DOHH2 (cell line): ENCODE measurements at regions not wholly inside any gene's neighbourhood (a gene's known extent, or its start where the extent isn't known, plus 50 kb on each side); places are given as distances from the start of the nearest gene placed in this dataset.

Experiments used
- EZH2phosphoT487 ChIP-seq: fragments of 200-600 bp; sonication (generic); IDR thresholded peaks from 2 replicates; pipeline ENCODE4 v1.6.1; 2017; ENCODE audit warnings: borderline replicate concordance, mild to moderate bottlenecking, antibody characterized with exemption, low read length, moderate library complexity, mixed read lengths
- TF ChIP-seq, protein P1 (sequence below): fragments of 200-600 bp; sonication (generic); IDR thresholded peaks from one replicate; pipeline ENCODE4 v1.5.1; 2014; ENCODE audit warnings: antibody characterized with exemption, mild to moderate bottlenecking, low read depth, low read length; ENCODE audit not compliant: poor library complexity, severe bottlenecking

- TF ChIP-seq, protein P1, sequence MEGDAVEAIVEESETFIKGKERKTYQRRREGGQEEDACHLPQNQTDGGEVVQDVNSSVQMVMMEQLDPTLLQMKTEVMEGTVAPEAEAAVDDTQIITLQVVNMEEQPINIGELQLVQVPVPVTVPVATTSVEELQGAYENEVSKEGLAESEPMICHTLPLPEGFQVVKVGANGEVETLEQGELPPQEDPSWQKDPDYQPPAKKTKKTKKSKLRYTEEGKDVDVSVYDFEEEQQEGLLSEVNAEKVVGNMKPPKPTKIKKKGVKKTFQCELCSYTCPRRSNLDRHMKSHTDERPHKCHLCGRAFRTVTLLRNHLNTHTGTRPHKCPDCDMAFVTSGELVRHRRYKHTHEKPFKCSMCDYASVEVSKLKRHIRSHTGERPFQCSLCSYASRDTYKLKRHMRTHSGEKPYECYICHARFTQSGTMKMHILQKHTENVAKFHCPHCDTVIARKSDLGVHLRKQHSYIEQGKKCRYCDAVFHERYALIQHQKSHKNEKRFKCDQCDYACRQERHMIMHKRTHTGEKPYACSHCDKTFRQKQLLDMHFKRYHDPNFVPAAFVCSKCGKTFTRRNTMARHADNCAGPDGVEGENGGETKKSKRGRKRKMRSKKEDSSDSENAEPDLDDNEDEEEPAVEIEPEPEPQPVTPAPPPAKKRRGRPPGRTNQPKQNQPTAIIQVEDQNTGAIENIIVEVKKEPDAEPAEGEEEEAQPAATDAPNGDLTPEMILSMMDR: no peak
- no peak for TF ChIP-seq EZH2phosphoT487
Observed at GRCh38 chr2:226117510-226118065, 682.0 kb downstream of the IRS1 start.
